Fibroblast of mammary gland (primary cell): ENCODE measurements at regions not wholly inside any gene's neighbourhood (a gene's known extent, or its start where the extent isn't known, plus 50 kb on each side); places are given as distances from the start of the nearest gene placed in this dataset.
"Not testable (repeated sequence)": the region's sequence is repeated elsewhere in the genome, so short reads cannot be mapped to it uniquely, and the experiment has no call there.

ENCODE experiments used
- DNase-seq: peaks from one replicate; pipeline ENCODE4 v3.0.0-alpha.2; 2010; ENCODE audit warnings: low read depth
- H3K4me3 ChIP-seq: 2 replicates; pipeline ENCODE4 v1.5.1; 2011; ENCODE audit warnings: low read depth, mild to moderate bottlenecking, low read length, moderate library complexity; ENCODE audit not compliant: control insufficient read depth
- CTCF ChIP-seq: conservative IDR thresholded peaks from 2 replicates; pipeline ENCODE4 v1.5.1; 2011; ENCODE audit warnings: low read depth, low read length, inconsistent platforms; ENCODE audit not compliant: control insufficient read depth, insufficient read depth

- TF ChIP-seq CTCF: no peak
- no peak for DNase-seq
- H3K4me3 ChIP-seq: no peak overlapping the region
Observed at GRCh38 chr20:54914995-54915394, 439.6 kb downstream of the DOK5 start.

DNA sequence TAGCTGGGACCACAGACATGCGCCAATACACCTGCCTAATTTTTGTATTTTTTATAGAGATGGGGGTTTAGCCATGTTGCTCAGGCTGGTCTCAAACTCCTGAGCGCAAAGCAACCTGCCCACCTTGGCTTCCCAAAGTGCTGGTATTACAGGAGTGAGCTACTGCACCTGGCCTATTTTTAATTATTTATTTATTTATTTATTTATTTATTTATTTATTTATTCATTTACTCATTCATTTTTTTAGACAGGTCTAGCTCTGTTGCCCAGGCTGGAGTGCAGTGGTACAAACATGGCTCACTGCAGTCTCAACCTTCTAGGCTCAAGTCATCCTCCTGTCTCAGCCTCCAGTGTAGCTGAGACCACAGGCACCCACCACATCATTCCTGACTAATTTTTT, 434.3 kb downstream of the DOK5 start:
- DNase-seq: no peak
- TF ChIP-seq CTCF: no peak
- no peak overlapping the region for H3K4me3 ChIP-seq

DNA sequence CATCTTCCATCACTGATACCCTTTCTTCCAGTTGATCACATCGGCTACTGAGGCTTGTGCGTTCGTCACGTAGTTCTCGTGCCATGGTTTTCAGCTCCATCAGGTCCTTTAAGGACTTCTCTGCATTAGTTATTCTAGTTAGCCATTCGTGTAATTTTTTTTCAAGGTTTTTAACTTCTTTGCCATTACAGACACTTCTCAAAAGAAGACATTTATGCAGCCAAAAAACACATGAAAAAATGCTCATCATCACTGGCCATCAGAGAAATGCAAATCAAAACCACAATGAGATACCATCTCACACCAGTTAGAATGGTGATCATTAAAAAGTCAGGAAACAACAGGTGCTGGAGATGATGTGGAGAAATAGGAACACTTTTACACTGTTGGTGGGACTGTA, 430.7 kb downstream of the DOK5 start:
- DNase-seq: not testable (repeated sequence)

DNA sequence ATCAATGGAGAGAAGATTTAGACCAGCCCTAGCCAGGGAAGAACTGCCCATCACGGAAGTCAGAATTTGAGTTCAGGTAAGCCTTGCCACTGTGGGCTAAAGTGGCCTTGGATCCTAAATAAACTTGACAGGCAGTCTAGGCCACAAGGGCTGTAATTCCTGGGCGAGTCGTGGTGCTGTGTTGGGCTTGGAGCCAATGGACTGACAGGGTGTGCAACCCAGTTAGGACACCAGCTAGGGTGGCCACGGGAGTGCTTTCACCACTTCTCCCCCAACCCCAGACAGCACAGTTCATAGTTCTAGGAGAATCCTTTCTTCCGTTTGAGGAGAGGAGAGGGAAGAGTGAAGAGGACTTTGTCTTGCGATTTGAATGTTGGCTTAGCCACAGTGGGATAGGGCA, 422.4 kb downstream of the DOK5 start:
- no peak overlapping the region for H3K4me3 ChIP-seq
- TF ChIP-seq CTCF: no peak
- DNase-seq: no peak

More for the DNA sequence above, 430.7 kb downstream of the DOK5 start:
- not testable (repeated sequence) for H3K4me3 ChIP-seq

- H3K4me3 ChIP-seq: no peak overlapping the region
- no peak for TF ChIP-seq CTCF
- no peak for DNase-seq
Observed at GRCh38 chr20:54891907-54892306, 416.5 kb downstream of the DOK5 start.

DNA sequence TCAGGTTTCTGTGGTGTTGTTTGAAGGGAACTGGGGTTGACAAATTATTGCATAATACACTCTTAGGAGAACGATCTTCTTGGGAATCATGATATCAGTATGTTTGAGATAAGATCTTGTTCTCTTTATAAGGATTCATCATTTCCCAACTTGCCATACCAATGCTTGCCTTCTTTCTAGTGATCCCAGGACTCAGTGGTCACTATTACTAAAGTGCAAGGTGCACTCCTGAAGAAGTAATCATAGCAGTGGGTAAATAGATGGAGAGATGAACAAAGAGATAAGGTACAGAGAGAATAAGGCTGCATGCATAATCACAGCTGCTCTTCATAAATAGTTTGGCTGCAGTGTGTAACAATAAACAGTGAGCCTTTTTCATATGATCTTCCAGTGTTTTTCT, 404.0 kb downstream of the DOK5 start:
- DNase-seq: no peak
- H3K4me3 ChIP-seq: no peak overlapping the region
- no peak for TF ChIP-seq CTCF

DNA sequence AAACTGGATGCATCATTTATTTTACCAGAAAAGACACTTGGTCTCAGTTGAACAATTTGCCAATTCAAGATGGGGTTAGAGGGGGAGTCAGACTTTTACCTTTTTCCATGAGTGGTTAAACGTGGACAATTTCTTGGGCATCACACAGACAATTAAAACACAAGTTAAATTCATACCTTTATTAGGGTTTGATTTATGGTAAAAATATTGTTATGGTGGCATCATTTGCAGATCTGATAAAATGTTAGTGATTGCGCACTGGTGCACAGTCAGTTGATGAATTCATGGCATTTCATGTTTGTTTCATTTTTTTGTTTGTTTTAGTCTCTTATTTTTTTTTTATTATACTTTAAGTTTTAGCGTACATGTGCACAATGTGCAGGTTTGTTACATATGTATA, 399.9 kb downstream of the DOK5 start:
- H3K4me3 ChIP-seq: no peak overlapping the region
- TF ChIP-seq CTCF: no peak
- no peak for DNase-seq

GRCh38 chr20:54874718-54875117, 399.3 kb downstream of the DOK5 start:
- H3K4me3 ChIP-seq: no peak overlapping the region
- no peak for DNase-seq
- no peak for TF ChIP-seq CTCF
